Neural cell (in vitro differentiated cells): ENCODE measurements at regions not wholly inside any gene's neighbourhood (a gene's known extent, or its start where the extent isn't known, plus 50 kb on each side); places are given as distances from the start of the nearest gene placed in this dataset.

Experiments used
- EP300 ChIP-seq: fragments of 450-650 bp; conservative IDR thresholded peaks from 2 replicates; pipeline ENCODE4 v1.6.1; 2014; ENCODE audit warnings: antibody characterized with exemption, mild to moderate bottlenecking, moderate library complexity; ENCODE audit not compliant: poor library complexity, severe bottlenecking
- EZH2 ChIP-seq: fragments of 200-600, 300-800 bp; shearing (Covaris generic), sonication (generic); IDR thresholded peaks from 2 replicates; pipeline ENCODE4 v1.6.1; 2014; ENCODE audit warnings: antibody characterized with exemption, low read length, borderline replicate concordance, mild to moderate bottlenecking; ENCODE audit not compliant: insufficient read depth, poor library complexity, severe bottlenecking
- MXI1 ChIP-seq: fragments of 450-650 bp; conservative IDR thresholded peaks from 2 replicates; pipeline ENCODE4 v1.6.1; 2014; ENCODE audit warnings: antibody characterized with exemption, mild to moderate bottlenecking; ENCODE audit not compliant: poor library complexity, severe bottlenecking
- POLR2AphosphoS5 ChIP-seq: IDR thresholded peaks from 2 replicates; pipeline ENCODE4 v1.6.1; 2012
- RAD21 ChIP-seq: fragments of 450-650 bp; conservative IDR thresholded peaks from 2 replicates; pipeline ENCODE4 v1.6.1; 2014; ENCODE audit warnings: antibody characterized with exemption, mild to moderate bottlenecking, moderate library complexity
- REST ChIP-seq: IDR thresholded peaks from 2 replicates; pipeline ENCODE4 v1.6.1; 2012; ENCODE audit warnings: borderline replicate concordance
- SMC3 ChIP-seq: fragments of 450-650 bp; conservative IDR thresholded peaks from 2 replicates; pipeline ENCODE4 v1.6.1; 2014; ENCODE audit warnings: antibody characterized with exemption, mild to moderate bottlenecking, moderate library complexity; ENCODE audit not compliant: poor library complexity
- TAF1 ChIP-seq: IDR thresholded peaks from 2 replicates; pipeline ENCODE4 v1.6.1; 2012; ENCODE audit warnings: low read depth
- TF ChIP-seq, protein P1 (sequence below): fragments of 450-650 bp; IDR thresholded peaks from 2 replicates; pipeline ENCODE4 v1.5.1; 2014; ENCODE audit warnings: antibody characterized with exemption, mild to moderate bottlenecking, moderate library complexity; ENCODE audit not compliant: poor library complexity, severe bottlenecking

DNA sequence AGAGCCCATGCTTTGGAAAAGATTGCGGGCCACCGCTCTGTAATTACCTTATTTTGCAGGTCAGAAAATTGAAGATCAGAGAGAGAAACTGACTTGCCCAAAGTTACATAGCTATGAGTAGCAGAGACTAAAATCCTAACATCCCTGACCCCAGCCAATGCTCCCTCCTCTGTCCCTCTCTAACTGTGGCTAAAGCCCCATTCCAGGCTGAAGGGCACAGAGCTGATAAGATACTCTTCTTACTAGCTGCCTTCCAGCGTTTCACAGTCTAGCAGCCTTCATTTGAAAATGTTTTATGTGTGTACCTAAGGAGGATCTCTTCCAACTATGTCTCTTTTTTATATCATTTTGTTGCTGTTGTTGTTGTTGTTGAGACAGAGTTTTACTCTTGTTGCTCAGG, 81.4 kb upstream of the LRATD1 start:
- TF ChIP-seq POLR2AphosphoS5 (no peak), EP300 (no peak), RAD21 (no peak), MXI1 (no peak), EZH2 (no peak), TAF1 (no peak), REST (no peak), SMC3 (no peak)
- TF ChIP-seq, protein P1, sequence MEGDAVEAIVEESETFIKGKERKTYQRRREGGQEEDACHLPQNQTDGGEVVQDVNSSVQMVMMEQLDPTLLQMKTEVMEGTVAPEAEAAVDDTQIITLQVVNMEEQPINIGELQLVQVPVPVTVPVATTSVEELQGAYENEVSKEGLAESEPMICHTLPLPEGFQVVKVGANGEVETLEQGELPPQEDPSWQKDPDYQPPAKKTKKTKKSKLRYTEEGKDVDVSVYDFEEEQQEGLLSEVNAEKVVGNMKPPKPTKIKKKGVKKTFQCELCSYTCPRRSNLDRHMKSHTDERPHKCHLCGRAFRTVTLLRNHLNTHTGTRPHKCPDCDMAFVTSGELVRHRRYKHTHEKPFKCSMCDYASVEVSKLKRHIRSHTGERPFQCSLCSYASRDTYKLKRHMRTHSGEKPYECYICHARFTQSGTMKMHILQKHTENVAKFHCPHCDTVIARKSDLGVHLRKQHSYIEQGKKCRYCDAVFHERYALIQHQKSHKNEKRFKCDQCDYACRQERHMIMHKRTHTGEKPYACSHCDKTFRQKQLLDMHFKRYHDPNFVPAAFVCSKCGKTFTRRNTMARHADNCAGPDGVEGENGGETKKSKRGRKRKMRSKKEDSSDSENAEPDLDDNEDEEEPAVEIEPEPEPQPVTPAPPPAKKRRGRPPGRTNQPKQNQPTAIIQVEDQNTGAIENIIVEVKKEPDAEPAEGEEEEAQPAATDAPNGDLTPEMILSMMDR, result no peak
